Hepatocyte (in vitro differentiated cells): ENCODE measurements at regions not wholly inside any gene's neighbourhood (a gene's known extent, or its start where the extent isn't known, plus 50 kb on each side); places are given as distances from the start of the nearest gene placed in this dataset.
A peak's percentile ranks its signal among the peaks of the same experiment; 100 is the strongest.

Experiments used
- DNase-seq: peaks from one replicate; pipeline ENCODE4 v3.0.0-alpha.2; 2016; ENCODE audit warnings: low spot score
- H2AFZ ChIP-seq: fragments of 200-600 bp; sonication (generic); 2 replicates; pipeline ENCODE4 v1.6.0; 2016; ENCODE audit warnings: antibody characterized with exemption, mild to moderate bottlenecking
- H3K27ac ChIP-seq: fragments of 200-600 bp; sonication (generic); 2 replicates; pipeline ENCODE4 v1.5.1; 2016; ENCODE audit warnings: mild to moderate bottlenecking
- H3K27me3 ChIP-seq: fragments of 200-600 bp; sonication (generic); 2 replicates; pipeline ENCODE4 v1.6.1; 2016
- H3K36me3 ChIP-seq: fragments of 200-600 bp; sonication (generic); replicated peaks from 2 replicates; pipeline ENCODE4 v1.5.1; 2016; ENCODE audit warnings: low read depth; ENCODE audit not compliant: insufficient read depth
- H3K4me1 ChIP-seq: fragments of 200-600 bp; sonication (generic); 2 replicates; pipeline ENCODE4 v1.5.1; 2016; ENCODE audit warnings: mild to moderate bottlenecking, moderate library complexity; ENCODE audit not compliant: insufficient read depth
- H3K4me2 ChIP-seq: fragments of 200-600 bp; sonication (generic); 2 replicates; pipeline ENCODE4 v1.6.0; 2016
- H3K4me3 ChIP-seq: fragments of 200-600 bp; sonication (generic); 2 replicates; pipeline ENCODE4 v1.5.1; 2016; ENCODE audit warnings: mild to moderate bottlenecking
- H3K79me2 ChIP-seq: fragments of 200-600 bp; sonication (generic); 2 replicates; pipeline ENCODE4 v1.6.0; 2017; ENCODE audit warnings: mild to moderate bottlenecking
- H3K9me2 ChIP-seq: fragments of 200-600 bp; sonication (generic); replicated peaks from 2 replicates; pipeline ENCODE4 v1.6.0; 2017; ENCODE audit warnings: mild to moderate bottlenecking; ENCODE audit not compliant: insufficient read depth
- H3K9me3 ChIP-seq: fragments of 200-600 bp; sonication (generic); 2 replicates; pipeline ENCODE4 v1.5.1; 2016; ENCODE audit warnings: low read depth, mild to moderate bottlenecking
- H4K20me1 ChIP-seq: fragments of 200-600 bp; sonication (generic); 2 replicates; pipeline ENCODE4 v1.6.0; 2016; ENCODE audit warnings: mild to moderate bottlenecking; ENCODE audit not compliant: insufficient read depth, poor library complexity, severe bottlenecking
- CTCF ChIP-seq: fragments of 200-600 bp; sonication (generic); IDR thresholded peaks from 2 replicates; pipeline ENCODE4 v1.5.1; 2016; ENCODE audit warnings: antibody characterized with exemption, mild to moderate bottlenecking; ENCODE audit not compliant: poor library complexity
- EZH2 ChIP-seq: fragments of 200-600 bp; sonication (generic); IDR thresholded peaks from 2 replicates; pipeline ENCODE4 v1.6.1; 2016; ENCODE audit warnings: antibody characterized with exemption, mild to moderate bottlenecking, borderline replicate concordance
- EZH2phosphoT487 ChIP-seq: fragments of 200-600 bp; sonication (generic); IDR thresholded peaks from one replicate; pipeline ENCODE4 v1.6.1; 2018; ENCODE audit warnings: antibody characterized with exemption, mild to moderate bottlenecking, low read depth, moderate library complexity; ENCODE audit not compliant: unreplicated experiment, severe bottlenecking
- WGBS: methylation state at CpG from one replicate; pipeline ENCODE4 v1.1.6; 2016; ENCODE audit warnings: low lambda C conversion rate; ENCODE audit errors: missing lambda C conversion rate; 5-methylcytosine and 5-hydroxymethylcytosine counted together

DNA sequence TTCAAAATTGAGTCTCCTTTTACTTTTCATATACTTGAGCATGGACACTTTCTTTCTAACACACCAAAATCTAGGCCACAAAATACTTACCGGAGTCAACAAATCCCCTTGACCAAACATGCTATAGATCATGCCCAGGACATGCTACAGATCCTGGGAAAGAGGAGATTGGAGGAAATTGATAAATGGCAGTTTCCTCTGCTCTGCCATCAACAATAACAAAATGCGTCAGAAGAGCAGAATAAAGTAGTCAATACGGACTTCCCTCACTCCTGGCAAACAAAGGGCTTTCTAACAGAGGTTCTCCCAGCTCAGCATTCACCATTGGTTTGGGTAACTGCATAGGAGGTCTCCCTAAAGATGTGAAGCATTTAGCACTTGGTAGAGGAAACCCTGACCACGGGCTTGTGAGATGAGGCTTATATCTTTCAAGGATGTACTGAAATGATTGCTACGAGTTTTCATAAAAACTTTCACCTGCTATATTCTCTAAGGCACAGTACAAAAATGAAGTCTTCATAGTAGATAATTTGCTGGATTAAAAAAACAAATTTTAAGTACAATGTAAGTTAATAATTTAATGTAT, 283.8 kb upstream of the RUNX1 start:
- no peaks in the 10 kb centered on the region for H3K9me2 ChIP-seq
- no peak overlapping the region for H3K4me2 ChIP-seq
- no peaks in the 10 kb centered on the region for H3K36me3 ChIP-seq
- no peak overlapping the region for H3K4me3 ChIP-seq
- no peak overlapping the region for H2AFZ ChIP-seq
- no peaks in the 10 kb centered on the region for H4K20me1 ChIP-seq
- H3K79me2 ChIP-seq: no peaks in the 10 kb centered on the region
- DNase-seq: no peak
- peaks cover 10% of the 10 kb centered on the region for H3K4me1 ChIP-seq
- H3K9me3 ChIP-seq: no peaks in the 10 kb centered on the region
- 89% methylated on average over 5 of the region's 5 CpGs for WGBS
- no peaks in the 10 kb centered on the region for H3K27me3 ChIP-seq
- H3K27ac ChIP-seq: no peak overlapping the region
- no peak for TF ChIP-seq CTCF
- TF ChIP-seq EZH2phosphoT487: no peak
- TF ChIP-seq EZH2: no peak

DNA sequence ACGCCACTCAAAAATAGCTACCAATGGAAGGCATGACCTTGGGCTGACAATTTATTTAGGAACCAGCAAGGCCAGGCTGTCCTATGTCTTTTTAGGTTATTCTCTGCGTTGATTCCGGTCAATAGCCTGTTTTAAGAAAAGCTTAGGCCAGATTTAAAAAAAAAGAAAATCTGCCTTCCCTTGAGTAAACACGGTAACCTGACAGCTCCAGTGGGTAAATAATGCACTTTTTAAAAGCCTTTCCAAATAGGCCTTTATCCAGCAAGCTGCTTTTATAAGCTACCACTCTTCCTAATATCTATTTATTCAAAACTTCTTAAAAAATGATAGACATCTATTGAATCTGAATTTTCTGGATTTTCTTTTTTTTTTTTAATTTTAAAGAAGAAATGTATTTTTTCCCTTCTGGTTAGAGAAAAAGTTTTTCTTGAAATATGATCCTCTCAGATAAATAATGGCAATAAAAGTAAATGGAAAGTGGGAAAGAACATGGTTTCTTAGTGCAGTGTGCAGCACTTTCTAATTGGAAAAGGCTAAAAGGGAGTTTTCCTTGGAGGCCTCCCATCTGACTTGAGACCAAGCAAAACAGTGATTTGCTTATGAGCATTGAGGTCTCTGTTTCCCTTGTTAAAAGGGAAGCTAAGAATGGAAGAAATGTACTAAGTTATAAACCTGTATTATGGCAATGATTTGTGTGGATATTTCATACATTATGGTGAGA, 281.0 kb upstream of the RUNX1 start:
- H3K4me1 ChIP-seq: peaks cover 30% of the 10 kb centered on the region
- H3K27ac ChIP-seq: peak overlapping the region; percentile 38
- DNase-seq: no peak
- TF ChIP-seq EZH2phosphoT487: no peak
- TF ChIP-seq CTCF: no peak
- no peak for TF ChIP-seq EZH2
- no peaks in the 10 kb centered on the region for H3K79me2 ChIP-seq
- H3K9me3 ChIP-seq: no peaks in the 10 kb centered on the region
- 63% methylated on average over 4 of the region's 4 CpGs for WGBS
- no peaks in the 10 kb centered on the region for H4K20me1 ChIP-seq
- no peak overlapping the region for H2AFZ ChIP-seq
- no peak overlapping the region for H3K4me3 ChIP-seq
- H3K9me2 ChIP-seq: no peaks in the 10 kb centered on the region
- H3K36me3 ChIP-seq: no peaks in the 10 kb centered on the region
- H3K4me2 ChIP-seq: no peak overlapping the region
- no peaks in the 10 kb centered on the region for H3K27me3 ChIP-seq

GRCh38 chr21:35328856-35329455, 279.9 kb upstream of the RUNX1 start:
- Histone ChIP-seq H3K4me2 (no peak overlapping the region), H3K4me1 (peaks cover 39% of the 10 kb centered on the region), H3K27me3 (no peaks in the 10 kb centered on the region), H4K20me1 (no peaks in the 10 kb centered on the region), H3K79me2 (no peaks in the 10 kb centered on the region), H3K9me2 (no peaks in the 10 kb centered on the region), H3K27ac (no peak overlapping the region), H3K9me3 (no peaks in the 10 kb centered on the region), H2AFZ (no peak overlapping the region), H3K4me3 (no peak overlapping the region), H3K36me3 (no peaks in the 10 kb centered on the region)
- TF ChIP-seq CTCF: no peak
- no peak for TF ChIP-seq EZH2
- no peak for TF ChIP-seq EZH2phosphoT487
- no peak for DNase-seq
- 83% methylated on average over 6 of the region's 6 CpGs for WGBS
